Natural killer cell (primary cell): ENCODE measurements at regions not wholly inside any gene's neighbourhood (a gene's known extent, or its start where the extent isn't known, plus 50 kb on each side); places are given as distances from the start of the nearest gene placed in this dataset.

ENCODE experiments used
- ATAC-seq, 3 donors: fragments of 150-1000 bp in 2 of 3; fragments of 200-7000 bp in 1 of 3; cut with Tn5 transposase; 1 replicate in 1 of 3; 2 replicates in 2 of 3; pipeline ENCODE4 v1.10.0; 2021; ENCODE audit warnings: mild to moderate bottlenecking in 2 of 3, moderate library complexity in 2 of 3
- DNase-seq, 2 donors: peaks; one replicate each; pipeline versions ENCODE4 v3.0.0 to v3.0.0-alpha.2; 2013 to 2021; ENCODE audit warnings: mixed read lengths in 1 of 2
- H3K27ac ChIP-seq: one replicate; pipeline ENCODE4 v1.5.1; 2013; ENCODE audit warnings: mild to moderate bottlenecking, low read length
- H3K27me3 ChIP-seq: one replicate; pipeline ENCODE4 v1.6.1; 2013; ENCODE audit warnings: low read length; ENCODE audit not compliant: control insufficient read depth, insufficient read depth
- H3K36me3 ChIP-seq: one replicate; pipeline ENCODE4 v1.6.1; 2013; ENCODE audit warnings: low read length; ENCODE audit not compliant: control insufficient read depth, insufficient read depth
- H3K4me1 ChIP-seq: one replicate; pipeline ENCODE4 v1.6.1; 2013; ENCODE audit warnings: low read length; ENCODE audit not compliant: control insufficient read depth, insufficient read depth
- H3K4me3 ChIP-seq: one replicate; pipeline ENCODE4 v1.5.1; 2013; ENCODE audit warnings: low read length
- H3K9me3 ChIP-seq: one replicate; pipeline ENCODE4 v1.6.1; 2013; ENCODE audit warnings: low read length; ENCODE audit not compliant: control insufficient read depth, insufficient read depth
- H3K27ac Mint-ChIP-seq, 2 donors: one replicate each; pipeline ENCODE4 v1.8.0; 2022; ENCODE audit warnings: mild to moderate bottlenecking in 2 of 2, mixed read lengths in 2 of 2, moderate library complexity in 1 of 2
- H3K27me3 Mint-ChIP-seq, 2 donors: one replicate each; pipeline ENCODE4 v1.8.0; 2022; ENCODE audit warnings: low read depth in 2 of 2, mixed read lengths in 2 of 2
- H3K36me3 Mint-ChIP-seq: one replicate; pipeline ENCODE4 v1.8.0; 2022; ENCODE audit warnings: mixed read lengths
- H3K4me1 Mint-ChIP-seq, 2 donors: one replicate each; pipeline ENCODE4 v1.8.0; 2022; ENCODE audit warnings: mixed read lengths in 2 of 2
- H3K4me3 Mint-ChIP-seq: one replicate; pipeline ENCODE4 v1.8.0; 2022; ENCODE audit warnings: mild to moderate bottlenecking, moderate library complexity, mixed read lengths
- H3K9me3 Mint-ChIP-seq, 2 donors: one replicate each; pipeline ENCODE4 v1.8.0; 2022; ENCODE audit warnings: mixed read lengths in 2 of 2
- CTCF ChIP-seq: fragments of 200-600 bp; IDR thresholded peaks from one replicate; pipeline ENCODE4 v1.8.0; 2022; ENCODE audit warnings: antibody characterized with exemption
- WGBS: methylation state at CpG from one replicate; pipeline ENCODE4 v1.1.7; 2013; ENCODE audit warnings: missing lambda C conversion rate; ENCODE audit not compliant: insufficient coverage; 5-methylcytosine and 5-hydroxymethylcytosine counted together
- intact Hi-C: fragments of 100-400 bp; cut with micrococcal nuclease; formaldehyde crosslinking; loops from one replicate; pipeline ENCODE4 v1.14.2; 2022

- Histone ChIP-seq H3K4me1 (no peaks in the 10 kb centered on the region), H3K27me3 (peaks cover 5% of the 10 kb centered on the region), H3K4me3 (no peak overlapping the region), H3K27ac (no peak overlapping the region), H3K36me3 (no peaks in the 10 kb centered on the region), H3K9me3 (no peaks in the 10 kb centered on the region)
- no peaks in the 10 kb centered on the region for H3K4me1 Mint-ChIP-seq
- intact Hi-C loops: no loop called here
- ATAC-seq (no peak), DNase-seq (no peak)
- no peak for TF ChIP-seq CTCF
- H3K27ac Mint-ChIP-seq: no peak overlapping the region
- no peak overlapping the region for H3K4me3 Mint-ChIP-seq
- WGBS: 79% methylated on average over 4 of the region's 5 CpGs
- no peaks in the 10 kb centered on the region for H3K9me3 Mint-ChIP-seq
- no peaks in the 10 kb centered on the region for H3K36me3 Mint-ChIP-seq
- peaks cover 23 to 38% of the 10 kb centered on the region in 2 donors for H3K27me3 Mint-ChIP-seq
Observed at GRCh38 chr1:29385966-29386365, 149.6 kb downstream of the PTPRU start.

GRCh38 chr1:29384496-29385015 is 148.2 kb downstream of the PTPRU start:
- Mint-ChIP-seq H3K36me3 (peaks cover 2% of the 10 kb centered on the region), H3K4me1 (no peaks in the 10 kb centered on the region), H3K27ac (no peak overlapping the region), H3K4me3 (no peak overlapping the region), H3K9me3 (peaks cover 0 to under 1% of the 10 kb centered on the region in 2 donors), H3K27me3 (peaks cover 23 to 38% of the 10 kb centered on the region in 2 donors)
- ATAC-seq: no peak
- Histone ChIP-seq H3K27me3 (peaks cover 5% of the 10 kb centered on the region), H3K27ac (no peak overlapping the region), H3K36me3 (no peaks in the 10 kb centered on the region), H3K4me3 (no peak overlapping the region), H3K4me1 (no peaks in the 10 kb centered on the region), H3K9me3 (peaks cover 2% of the 10 kb centered on the region)
- DNase-seq: no peak
- WGBS: 72% methylated on average over 9 of the region's 9 CpGs
- TF ChIP-seq CTCF: no peak
- intact Hi-C loops: no loop called here

GRCh38 chr1:29383746-29384371 is 147.5 kb downstream of the PTPRU start:
- H3K9me3 Mint-ChIP-seq: peaks cover 2 to 8% of the 10 kb centered on the region in 2 donors
- DNase-seq (no peak), ATAC-seq (no peak)
- peaks cover 9% of the 10 kb centered on the region for H3K36me3 Mint-ChIP-seq
- no peak overlapping the region for H3K4me3 Mint-ChIP-seq
- peaks cover 5% of the 10 kb centered on the region for H3K27me3 ChIP-seq
- no peak overlapping the region for H3K27ac Mint-ChIP-seq
- no peaks in the 10 kb centered on the region for H3K4me1 ChIP-seq
- H3K4me3 ChIP-seq: no peak overlapping the region
- H3K27ac ChIP-seq: no peak overlapping the region
- no peak for TF ChIP-seq CTCF
- H3K4me1 Mint-ChIP-seq: no peaks in the 10 kb centered on the region
- WGBS: 41% methylated on average over 4 of the region's 7 CpGs
- H3K27me3 Mint-ChIP-seq: peaks cover 23 to 38% of the 10 kb centered on the region in 2 donors
- intact Hi-C loops: no loop called here
- peaks cover 3% of the 10 kb centered on the region for H3K9me3 ChIP-seq
- no peaks in the 10 kb centered on the region for H3K36me3 ChIP-seq
